Activated CD8-positive, alpha-beta memory T cell treated with anti-CD3 and anti-CD28 coated beads for 36 hours (primary cell): ENCODE measurements at regions not wholly inside any gene's neighbourhood (a gene's known extent, or its start where the extent isn't known, plus 50 kb on each side); places are given as distances from the start of the nearest gene placed in this dataset.

Experiments used
- CTCF ChIA-PET: fragments of 350-600 bp; sonication (Branson Sonifier 250); formaldehyde crosslinking; loops from one replicate; lab custom pipeline; 2021; ENCODE audit warnings: antibody characterized with exemption; lab: Charles Lee
- POLR2A ChIA-PET: fragments of 350-600 bp; sonication (Branson Sonifier 250); formaldehyde crosslinking; loops from one replicate; lab custom pipeline; 2021; ENCODE audit warnings: antibody characterized with exemption; lab: Charles Lee

DNA sequence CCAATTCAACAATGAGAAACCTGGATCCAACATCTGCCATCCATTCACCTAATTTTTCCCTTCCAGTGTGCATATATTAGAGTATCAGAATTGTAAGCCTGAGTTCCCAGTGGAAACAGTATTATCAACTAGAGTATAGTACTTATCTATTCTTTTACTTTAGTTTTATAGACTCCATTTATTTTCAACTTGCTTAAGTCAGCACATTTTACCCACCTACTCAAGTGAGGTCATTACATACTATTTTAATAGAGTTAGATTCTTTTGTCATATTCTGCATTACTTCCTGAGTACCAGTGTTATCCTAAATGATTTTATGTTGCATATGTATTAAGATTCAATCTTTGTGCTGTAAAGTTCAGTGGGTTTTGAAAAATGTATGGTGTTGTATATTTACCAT lies 1393.3 kb downstream of the MAT2B start:
- CTCF ChIA-PET: no interaction called here

DNA sequence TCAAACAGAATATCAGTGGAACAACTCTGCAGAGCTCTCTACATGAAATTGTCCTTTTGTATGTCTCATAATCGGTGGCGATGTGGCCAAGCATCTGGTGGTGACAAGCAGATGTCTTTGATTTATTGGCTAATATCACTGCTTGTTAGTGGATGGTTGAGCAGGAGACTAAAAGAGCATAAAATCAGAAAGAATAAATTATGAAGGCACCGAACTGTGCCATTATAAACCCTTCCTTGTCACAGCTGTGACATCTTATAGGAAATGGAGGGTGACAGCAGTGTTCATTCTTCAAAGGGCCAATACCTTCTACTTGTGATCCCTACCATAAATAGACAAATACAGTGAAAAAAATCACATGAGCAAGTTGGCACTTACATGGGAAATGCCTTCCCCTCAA lies 1404.3 kb downstream of the MAT2B start:
- ChIA-PET POLR2A (no interaction called here), CTCF (no interaction called here)

More for the DNA sequence above, 1393.3 kb downstream of the MAT2B start:
- POLR2A ChIA-PET: no interaction called here

DNA sequence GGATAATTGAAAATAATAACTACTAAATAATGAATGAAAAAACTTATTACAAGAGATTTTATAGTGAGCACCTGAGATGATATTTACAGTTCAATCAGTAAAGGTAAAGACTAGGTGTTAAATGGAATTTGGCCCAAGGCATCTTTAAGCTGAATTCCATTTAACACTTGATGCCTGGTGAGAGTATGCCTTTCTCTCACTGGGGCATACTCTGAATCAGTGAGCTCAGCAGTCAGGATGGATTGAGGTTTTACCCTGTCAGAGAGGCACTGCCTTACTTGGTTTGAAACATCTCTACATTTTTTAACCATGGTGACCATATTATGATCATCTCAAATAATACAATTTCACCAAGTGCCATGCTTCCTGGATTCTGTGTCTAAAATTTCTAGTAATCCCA lies 1416.3 kb downstream of the MAT2B start:
- CTCF ChIA-PET: no interaction called here

DNA sequence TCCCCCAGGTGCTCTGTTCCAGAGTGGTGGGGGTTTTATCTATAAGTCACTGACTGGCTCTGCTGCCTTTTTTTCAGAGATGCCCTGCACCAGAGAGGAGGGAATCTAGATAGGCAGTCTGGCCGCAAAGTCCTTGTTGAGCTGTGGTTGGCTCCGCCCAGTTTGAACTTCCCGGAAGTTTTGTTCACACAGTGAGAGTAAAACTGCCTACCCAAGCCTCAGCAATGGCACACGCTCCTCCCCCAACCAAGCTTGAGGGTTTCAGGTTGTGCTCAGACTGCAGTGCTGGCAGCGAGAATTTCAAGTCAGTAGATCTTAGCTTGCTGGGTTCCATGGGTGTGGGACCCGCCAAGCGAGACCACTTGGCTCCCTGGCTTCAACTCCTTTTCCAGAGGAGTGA lies 1428.6 kb downstream of the MAT2B start:
- ChIA-PET CTCF (no interaction called here), POLR2A (no interaction called here)

More for the DNA sequence above, 1416.3 kb downstream of the MAT2B start:
- POLR2A ChIA-PET: no interaction called here

DNA sequence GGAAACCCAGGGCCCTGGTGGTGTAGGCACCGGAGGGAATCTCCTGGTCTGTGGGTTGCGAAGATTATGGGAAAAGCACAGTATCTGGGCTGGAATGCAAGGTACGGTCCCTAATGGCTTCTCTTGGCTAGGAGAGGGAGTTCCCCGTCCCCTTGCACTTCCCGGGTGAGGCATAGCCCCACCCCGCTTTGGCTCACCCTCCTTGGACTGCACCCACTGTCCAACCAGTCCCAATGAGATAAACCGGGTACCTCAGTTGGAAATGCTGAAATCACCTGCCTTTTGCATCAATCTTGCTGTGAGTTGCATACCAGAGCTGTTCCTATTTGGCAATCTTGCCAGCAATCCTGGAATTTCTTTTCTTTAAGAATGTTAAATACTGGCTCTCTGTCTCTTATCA lies 1429.1 kb downstream of the MAT2B start:
- ChIA-PET CTCF (no interaction called here), POLR2A (no interaction called here)

DNA sequence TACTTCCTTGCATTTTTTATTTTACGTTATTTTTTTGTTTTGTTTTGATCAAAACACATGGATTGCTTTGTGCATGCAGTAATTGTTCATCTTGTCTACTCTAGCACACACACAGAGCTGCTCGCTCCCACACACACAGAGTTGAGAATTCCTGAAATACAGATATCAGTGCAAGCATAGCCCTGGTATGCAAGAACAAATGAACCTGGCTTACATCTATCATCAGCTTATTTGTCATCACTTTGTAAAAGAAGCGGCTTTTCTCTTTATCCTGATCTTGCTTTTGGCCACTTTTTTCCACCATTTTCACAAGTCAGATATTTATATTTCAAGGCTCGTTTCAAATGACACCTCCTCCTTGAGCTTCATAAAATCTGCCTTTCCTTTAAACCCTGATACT lies 1435.7 kb downstream of the MAT2B start:
- POLR2A ChIA-PET: no interaction called here

DNA sequence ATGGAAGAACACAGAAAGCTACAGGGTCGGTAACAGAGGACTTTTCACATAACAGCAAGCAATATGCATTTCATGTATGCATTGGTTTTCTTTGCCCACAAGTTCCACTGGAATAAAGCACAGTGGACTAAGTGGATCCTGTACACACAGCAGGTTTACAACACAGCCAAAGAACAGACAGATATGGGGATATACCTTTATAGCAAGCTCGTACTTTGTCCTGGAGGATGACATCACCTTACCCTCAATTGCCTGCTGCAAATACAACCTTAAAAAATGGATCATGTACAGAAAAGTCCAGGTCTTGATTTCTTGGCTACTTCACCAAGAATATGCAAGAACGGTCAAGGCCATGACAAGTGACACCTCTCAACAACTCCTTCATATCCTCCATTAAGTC lies 1445.5 kb downstream of the MAT2B start:
- ChIA-PET CTCF (no interaction called here), POLR2A (no interaction called here)

More for the DNA sequence above, 1435.7 kb downstream of the MAT2B start:
- CTCF ChIA-PET: no interaction called here

DNA sequence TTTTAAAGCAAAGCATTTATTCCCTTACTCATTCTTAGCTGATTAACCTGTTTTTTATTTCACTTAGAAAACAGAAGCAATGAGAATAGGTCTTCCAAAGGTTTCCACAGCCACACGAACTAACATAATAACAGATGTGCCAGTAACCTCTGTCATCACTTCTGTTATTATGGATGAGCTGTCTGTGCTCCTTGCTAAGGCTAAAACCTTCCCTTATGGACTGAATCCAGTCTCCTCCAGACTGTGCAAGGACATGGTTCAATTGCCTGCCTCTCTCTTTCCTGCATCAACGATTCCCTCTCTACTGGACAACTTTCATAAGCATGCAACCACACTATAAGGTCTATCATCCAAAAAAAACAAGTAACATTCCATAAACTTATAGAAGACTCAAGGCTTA lies 1446.2 kb downstream of the MAT2B start:
- ChIA-PET CTCF (no interaction called here), POLR2A (no interaction called here)

DNA sequence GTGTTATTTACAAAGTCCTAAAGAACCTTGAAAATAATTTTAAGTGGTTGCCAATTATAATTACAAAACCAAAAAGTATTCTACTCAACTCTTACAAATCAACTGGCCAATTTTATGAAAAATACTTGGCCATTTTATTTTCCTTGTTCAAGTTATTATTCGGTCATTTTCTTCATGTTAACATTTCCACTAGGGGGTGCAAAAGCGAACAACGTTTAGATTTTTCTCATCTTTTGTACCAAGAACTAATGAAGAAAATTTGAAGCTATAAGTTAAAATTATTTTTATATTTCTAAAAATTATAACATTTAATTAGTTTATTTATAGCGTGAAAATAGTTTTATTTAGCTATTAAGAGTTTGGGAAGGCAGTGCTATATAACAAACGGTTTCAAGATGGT lies 1453.3 kb downstream of the MAT2B start:
- CTCF ChIA-PET: no interaction called here
- POLR2A ChIA-PET: no interaction called here

DNA sequence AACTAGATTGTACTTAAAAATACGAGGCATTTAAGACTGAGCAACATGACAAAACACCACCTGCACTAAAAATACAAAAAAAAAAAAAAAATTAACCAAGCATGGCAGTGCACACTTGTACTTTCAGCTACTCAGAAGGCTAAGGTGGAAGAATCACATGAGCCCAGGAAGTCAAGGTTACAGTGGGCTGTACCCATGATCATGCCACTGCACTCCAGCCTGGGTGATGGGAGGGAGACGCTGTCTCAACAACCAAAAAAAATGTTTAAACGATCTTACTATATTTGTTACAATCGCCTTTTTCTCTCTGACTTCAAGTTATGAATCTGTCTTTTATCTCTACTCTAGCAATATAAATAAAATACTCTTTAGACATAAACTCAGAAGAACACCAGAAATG lies 1454.3 kb downstream of the MAT2B start:
- CTCF ChIA-PET: no interaction called here
- POLR2A ChIA-PET: no interaction called here

DNA sequence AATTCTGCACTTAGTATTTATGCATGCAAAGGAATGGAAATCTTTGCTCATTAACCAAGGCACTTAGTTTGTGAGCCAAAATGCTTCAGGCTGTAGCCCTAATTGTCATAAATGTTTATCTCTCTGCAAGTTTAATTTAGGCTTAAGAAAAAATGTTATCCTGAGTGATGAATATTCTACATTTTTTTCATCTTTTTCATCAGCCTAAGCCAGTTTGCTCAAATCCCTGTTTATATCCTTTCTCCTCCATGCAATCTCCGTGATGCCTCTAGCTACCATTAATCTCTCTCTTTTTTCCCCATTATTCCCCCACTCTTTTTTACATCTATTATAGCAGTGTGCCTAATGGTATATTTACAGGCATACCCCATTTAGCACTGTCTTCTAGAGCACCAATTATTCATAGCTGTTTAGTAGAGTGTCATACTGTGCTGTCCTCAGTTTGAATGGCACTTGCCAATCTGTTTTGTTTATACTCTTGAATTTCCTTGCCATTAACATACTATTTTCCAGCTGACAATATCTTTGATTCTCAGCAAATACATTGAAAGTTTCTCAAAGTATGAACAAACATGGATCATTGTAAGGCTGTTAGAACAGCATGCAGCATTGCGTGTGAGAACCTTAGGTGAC lies 1457.0 kb downstream of the MAT2B start:
- POLR2A ChIA-PET: no interaction called here
- CTCF ChIA-PET: no interaction called here

DNA sequence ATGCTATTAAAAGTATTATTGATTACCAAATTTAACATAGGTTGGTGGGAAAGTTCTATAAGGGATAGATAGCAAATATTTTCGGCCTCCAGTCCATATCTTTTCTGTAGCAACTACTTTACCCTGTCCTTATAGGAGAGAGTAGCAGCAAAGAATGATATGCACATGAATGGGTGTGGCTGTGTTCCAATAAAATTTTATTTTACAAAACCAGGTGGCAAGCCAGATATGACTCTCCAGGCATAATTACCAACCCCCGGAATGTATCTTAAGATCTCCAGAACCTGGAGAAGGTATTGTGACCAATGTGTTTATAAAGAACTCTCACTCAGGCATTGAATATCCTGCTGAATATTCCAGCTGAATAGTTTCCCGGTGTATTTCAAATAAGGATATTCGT lies 1461.2 kb downstream of the MAT2B start:
- ChIA-PET CTCF (interaction anchor here (0.6 kb wide), 1 partner anchor 45 kb away, joined by 4 read pairs; no protein-coding TSS in a partner anchor), POLR2A (no interaction called here)

DNA sequence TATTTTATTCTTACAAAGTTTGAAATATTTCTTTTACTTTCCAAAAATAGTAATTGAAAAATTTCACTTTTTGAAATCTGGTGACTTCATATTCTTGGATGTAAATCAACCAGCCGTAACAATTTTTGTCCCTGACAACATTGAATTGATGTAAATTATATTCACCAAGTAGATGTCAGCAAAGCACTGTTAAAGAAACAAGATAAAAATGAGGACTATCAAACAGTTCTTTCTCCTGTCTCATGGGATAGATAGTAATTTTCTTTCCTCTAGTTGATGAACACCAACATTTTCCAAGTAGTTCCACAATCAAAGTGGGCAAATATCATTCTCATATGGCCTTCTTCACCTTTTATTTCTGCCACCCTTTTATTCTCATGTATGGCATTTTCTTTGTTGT lies 1461.9 kb downstream of the MAT2B start:
- CTCF ChIA-PET: no interaction called here
- POLR2A ChIA-PET: no interaction called here

DNA sequence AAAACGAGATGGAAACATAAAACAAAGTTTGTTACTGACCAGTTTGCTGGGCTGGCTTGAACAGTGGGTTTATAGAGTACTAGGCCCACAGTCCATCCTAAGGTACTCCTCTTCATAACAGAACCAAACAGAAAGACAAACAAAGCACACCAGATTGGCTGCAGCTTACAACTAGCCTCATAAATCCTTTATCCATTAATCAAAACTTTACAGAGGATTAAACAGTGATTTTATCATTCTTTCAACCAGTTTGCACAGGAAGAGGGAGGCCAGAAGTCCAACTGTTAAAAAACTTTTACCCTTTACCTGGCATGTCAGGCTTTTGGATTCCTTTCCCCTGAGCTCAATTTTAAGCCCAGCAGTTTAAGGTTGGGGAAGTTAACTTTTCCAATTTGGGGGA lies 1467.6 kb downstream of the MAT2B start:
- CTCF ChIA-PET: no interaction called here
- POLR2A ChIA-PET: no interaction called here

DNA sequence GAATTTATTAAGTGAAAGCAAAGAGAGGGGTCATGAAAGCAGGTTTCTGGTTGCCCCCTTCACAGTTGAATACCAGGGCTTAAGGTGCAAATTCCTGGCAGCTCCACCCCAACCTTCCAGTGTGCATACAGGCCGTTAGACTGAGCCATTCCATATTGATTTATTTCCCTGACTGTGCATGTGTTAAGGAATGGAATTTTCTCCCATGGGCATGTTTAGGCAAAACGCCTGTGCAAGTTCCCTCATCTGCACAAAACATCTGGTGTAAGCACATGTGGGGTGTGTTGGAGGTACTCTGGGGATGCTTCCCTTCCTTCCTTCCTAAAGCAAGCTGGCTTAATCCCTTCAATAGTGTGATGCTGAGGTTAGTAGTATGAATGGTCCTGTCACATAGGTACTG lies 1470.6 kb downstream of the MAT2B start:
- ChIA-PET CTCF (no interaction called here), POLR2A (no interaction called here)

DNA sequence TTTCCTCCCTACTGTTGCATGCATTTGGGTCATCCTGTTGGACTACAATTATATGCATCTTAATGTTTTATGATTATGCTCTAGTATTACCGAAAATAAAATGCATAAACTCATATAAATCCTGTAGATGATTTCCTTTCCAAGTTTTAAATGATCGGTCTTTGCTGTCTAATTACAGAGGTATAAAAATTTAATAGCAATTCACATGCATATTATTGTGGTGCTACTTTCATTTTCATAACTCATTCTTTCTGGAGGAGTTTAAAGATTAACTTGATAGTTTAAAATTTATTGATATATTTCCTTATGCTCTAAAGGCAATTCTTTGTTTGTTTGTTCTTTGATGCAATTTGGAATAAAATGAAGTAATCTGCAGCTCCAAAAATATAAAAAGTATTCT lies 1475.1 kb downstream of the MAT2B start:
- POLR2A ChIA-PET: no interaction called here
- CTCF ChIA-PET: no interaction called here

DNA sequence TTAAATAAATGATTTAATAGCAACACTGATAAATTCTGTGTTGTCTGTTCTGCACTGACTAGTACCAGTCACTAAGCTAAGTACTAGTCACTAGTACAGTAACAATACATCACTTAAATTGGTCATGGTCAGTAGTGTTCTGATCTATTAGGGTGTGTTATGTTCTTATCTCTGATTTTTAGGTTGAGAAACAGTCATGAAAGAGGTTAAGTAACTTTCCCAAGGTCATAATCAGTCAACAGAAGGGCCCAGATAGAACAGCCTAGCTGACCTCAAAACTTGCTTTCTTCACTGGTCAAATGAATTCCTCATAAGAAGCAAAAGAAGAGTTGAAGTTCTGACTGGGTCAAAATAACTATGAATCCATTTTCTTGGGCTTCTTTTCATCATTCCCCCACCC lies 1492.7 kb downstream of the MAT2B start:
- CTCF ChIA-PET: no interaction called here
- POLR2A ChIA-PET: no interaction called here

DNA sequence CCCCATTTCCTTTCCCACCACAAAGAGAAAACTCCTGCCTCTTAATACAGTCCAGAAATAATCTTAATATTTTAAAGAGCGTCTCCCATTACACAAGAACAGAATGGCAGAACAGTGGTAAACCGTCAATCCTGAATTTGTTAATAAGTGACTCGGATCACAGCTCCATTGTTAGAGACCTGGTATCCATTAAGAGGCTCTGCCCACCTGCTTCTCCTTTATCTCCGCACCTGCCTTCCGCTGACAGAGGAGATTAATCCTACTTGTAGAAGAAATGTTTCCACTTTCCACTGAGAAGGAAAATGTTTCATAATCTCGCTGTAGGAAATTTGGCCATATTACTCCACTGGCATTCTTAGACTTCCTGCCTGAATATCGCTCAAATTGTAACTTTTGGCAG lies 1493.2 kb downstream of the MAT2B start:
- POLR2A ChIA-PET: no interaction called here

DNA sequence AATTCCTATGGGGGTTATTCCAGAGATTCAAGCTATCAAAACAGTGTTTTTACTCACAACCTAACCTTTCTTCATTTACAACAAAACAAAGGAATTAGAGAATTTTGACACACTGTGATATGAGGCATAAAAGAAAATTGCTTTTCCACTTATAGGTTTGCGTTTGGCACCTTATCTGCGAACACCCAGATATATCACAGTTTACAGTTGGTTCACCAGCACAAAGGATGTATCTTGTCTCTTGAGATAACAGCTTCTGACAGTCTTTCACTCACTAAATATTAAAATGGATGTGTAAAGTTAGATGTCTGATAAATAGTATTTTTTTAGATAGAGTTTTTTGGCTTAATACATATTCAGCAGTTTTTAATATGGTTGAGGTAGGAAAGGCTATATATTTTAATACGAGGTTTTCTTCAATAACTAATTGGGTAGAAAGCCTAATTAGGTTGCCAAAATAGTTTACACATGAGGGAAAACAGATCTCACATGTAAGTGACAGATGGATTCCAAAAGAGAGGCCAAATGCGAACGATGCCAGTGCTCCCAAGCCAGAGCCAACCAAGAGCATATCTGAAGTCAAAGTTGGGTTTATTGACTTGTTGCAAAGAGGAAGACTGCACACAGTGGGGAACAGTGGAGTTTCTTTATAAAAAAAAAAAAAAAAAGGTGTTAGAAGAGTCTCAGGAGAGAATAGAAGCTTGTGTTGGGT lies 1495.2 kb downstream of the MAT2B start:
- CTCF ChIA-PET: interaction anchor here (0.7 kb wide), 1 partner anchor 326 kb away, joined by 4 read pairs; no protein-coding TSS in a partner anchor
- POLR2A ChIA-PET: no interaction called here

More for the DNA sequence above, 1493.2 kb downstream of the MAT2B start:
- CTCF ChIA-PET: no interaction called here

DNA sequence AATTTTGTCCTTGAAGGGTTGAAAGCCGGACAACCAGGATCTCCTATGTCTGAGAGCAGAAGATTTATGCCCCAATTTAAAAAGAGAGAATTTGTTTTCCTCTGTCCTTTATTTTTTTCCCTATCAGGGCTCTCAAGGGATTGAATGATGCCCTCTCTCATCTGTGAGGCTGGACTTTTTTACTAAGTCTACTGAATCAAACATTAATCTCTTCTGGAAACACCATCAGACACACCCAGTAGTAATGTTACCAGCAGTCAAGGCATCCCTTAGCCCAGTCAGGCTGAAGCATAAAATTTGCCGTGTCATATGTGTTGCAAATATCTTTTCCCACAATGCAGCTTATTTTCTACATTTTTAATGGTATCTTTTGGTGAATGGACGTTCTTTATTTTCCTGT lies 1497.9 kb downstream of the MAT2B start:
- CTCF ChIA-PET: no interaction called here
- POLR2A ChIA-PET: no interaction called here

DNA sequence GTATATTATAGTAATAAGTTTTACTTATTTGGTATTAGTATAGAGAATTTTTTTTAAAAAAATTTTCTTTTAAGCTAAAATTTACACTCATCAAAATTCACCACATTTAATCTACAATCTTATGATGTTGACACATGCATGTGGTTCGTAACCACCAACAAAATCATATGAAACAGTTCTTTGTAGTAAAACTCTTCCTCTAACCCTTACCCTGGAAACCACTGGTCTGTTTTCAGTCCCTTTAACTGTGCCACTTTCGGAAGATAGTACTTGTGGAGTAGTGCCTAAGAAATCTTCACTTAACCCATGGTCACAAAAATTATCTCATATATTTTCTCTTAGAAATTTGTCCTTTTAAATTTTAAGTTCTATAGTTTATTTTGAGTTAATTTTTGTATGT lies 1498.8 kb downstream of the MAT2B start:
- ChIA-PET POLR2A (no interaction called here), CTCF (no interaction called here)
